Astrocyte (in vitro differentiated cells and primary cell): ENCODE measurements at regions not wholly inside any gene's neighbourhood (a gene's known extent, or its start where the extent isn't known, plus 50 kb on each side); places are given as distances from the start of the nearest gene placed in this dataset.

Experiments
- CTCF ChIP-seq: IDR thresholded peaks from 2 replicates; pipeline ENCODE4 v1.5.1; 2011; ENCODE audit warnings: low read depth, mild to moderate bottlenecking, inconsistent platforms, low read length, moderate library complexity; ENCODE audit not compliant: insufficient read depth
- EZH2 ChIP-seq: IDR thresholded peaks from 2 replicates; pipeline ENCODE4 v1.6.1; 2012; ENCODE audit warnings: mild to moderate bottlenecking, low read length, inconsistent platforms; ENCODE audit not compliant: insufficient read depth

GRCh38 chr1:36539526-36539925 lies 56.8 kb upstream of the CSF3R start:
- TF ChIP-seq CTCF (no peak), EZH2 (no peak)
